ENCODE measurements at regions not wholly inside any gene's neighbourhood (a gene's known extent, or its start where the extent isn't known, plus 50 kb on each side); places are given as distances from the start of the nearest gene placed in this dataset.

- no peak for DNase-seq
Observed at GRCh38 chr12:93135286-93136239, 206.5 kb upstream of the EEA1 start.

- no peak for DNase-seq
Observed at GRCh38 chr12:93136253-93137055, 207.4 kb upstream of the EEA1 start.

GRCh38 chr12:93137656-93138612, 208.8 kb upstream of the EEA1 start:
- DNase-seq = no peak

- DNase-seq = no peak
Observed at GRCh38 chr12:93139028-93139665, 210.1 kb upstream of the EEA1 start.

- no peak for DNase-seq
Observed at GRCh38 chr12:93140325-93140724, 211.2 kb upstream of the EEA1 start.

- DNase-seq = no peak
Observed at GRCh38 chr12:93140801-93141200, 211.7 kb upstream of the EEA1 start.

- no peak for DNase-seq
Observed at GRCh38 chr12:93142881-93143280, 213.8 kb upstream of the EEA1 start.

- no peak for DNase-seq
Observed at GRCh38 chr12:93144109-93144508, 215.0 kb upstream of the EEA1 start.

GRCh38 chr12:93145086-93145485, 216.0 kb upstream of the EEA1 start:
- DNase-seq = no peak

GRCh38 chr12:93146263-93146939, 217.3 kb upstream of the EEA1 start:
- no peak for DNase-seq

- DNase-seq = no peak
Observed at GRCh38 chr12:93146970-93147369, 217.9 kb upstream of the EEA1 start.

- no peak for DNase-seq
Observed at GRCh38 chr12:93148412-93148811, 219.3 kb upstream of the EEA1 start.

GRCh38 chr12:93149229-93149628, 220.1 kb upstream of the EEA1 start:
- no peak for DNase-seq

- DNase-seq = no peak
Observed at GRCh38 chr12:93151079-93151762, 222.1 kb upstream of the EEA1 start.

GRCh38 chr12:93152617-93153016, 223.5 kb upstream of the EEA1 start:
- DNase-seq = no peak

GRCh38 chr12:93153321-93153720, 224.2 kb upstream of the EEA1 start:
- DNase-seq = no peak

- no peak for DNase-seq
Observed at GRCh38 chr12:93154096-93154728, 223.5 kb upstream of the NUDT4 start.

- no peak for DNase-seq
Observed at GRCh38 chr12:93154753-93155480, 222.8 kb upstream of the NUDT4 start.

- no peak for DNase-seq
Observed at GRCh38 chr12:93156086-93156716, 221.5 kb upstream of the NUDT4 start.

Measured in activated effector memory CD4-positive, alpha-beta T cell treated with Interleukin-2 at 50 U/mL for 16 hours (primary cell).